Hepatocyte (in vitro differentiated cells): ENCODE measurements at regions not wholly inside any gene's neighbourhood (a gene's known extent, or its start where the extent isn't known, plus 50 kb on each side); places are given as distances from the start of the nearest gene placed in this dataset.

Experiments used
- CTCF ChIP-seq: fragments of 200-600 bp; sonication (generic); IDR thresholded peaks from 2 replicates; pipeline ENCODE4 v1.5.1; 2016; ENCODE audit warnings: antibody characterized with exemption, mild to moderate bottlenecking; ENCODE audit not compliant: poor library complexity
- EZH2phosphoT487 ChIP-seq: fragments of 200-600 bp; sonication (generic); IDR thresholded peaks from one replicate; pipeline ENCODE4 v1.6.1; 2018; ENCODE audit warnings: antibody characterized with exemption, mild to moderate bottlenecking, low read depth, moderate library complexity; ENCODE audit not compliant: unreplicated experiment, severe bottlenecking

- TF ChIP-seq CTCF (no peak), EZH2phosphoT487 (no peak)
These were observed 284.7 kb downstream of the NR2F1-AS1 start for GRCh38 chr5:93296338-93296737.
